ENCODE measurements at regions not wholly inside any gene's neighbourhood (a gene's known extent, or its start where the extent isn't known, plus 50 kb on each side); places are given as distances from the start of the nearest gene placed in this dataset.

DNA sequence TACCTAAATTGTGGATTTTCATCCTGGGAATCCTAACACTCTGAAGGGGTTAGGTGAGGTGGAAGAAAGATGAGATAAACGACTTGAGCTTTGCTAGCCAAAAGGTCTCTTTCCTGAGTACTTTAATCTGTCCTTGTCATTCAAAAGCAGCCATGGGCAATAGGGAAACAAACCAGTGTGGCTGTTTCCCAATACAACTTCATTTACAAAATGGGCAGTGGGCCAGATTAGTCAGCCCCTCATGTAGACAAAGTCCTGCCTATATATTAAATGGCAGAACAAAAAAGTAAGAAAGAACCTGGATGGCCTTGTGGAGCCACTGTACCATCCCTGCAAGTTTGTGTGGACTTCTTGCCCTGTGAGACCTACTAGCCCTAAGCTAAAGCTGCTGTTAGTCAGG lies 51.0 kb upstream of the NFIL3 start:
- no peaks in the 10 kb centered on the region for H3K36me3 ChIP-seq (ENCODE audit: insufficient read depth in 1 of 2, low read depth in 1 of 2)
- DNase-seq (no peak), ATAC-seq (no peak)
- no peak overlapping the region for H3K27ac ChIP-seq
- intact Hi-C loops (cut with DNase I): no loop called here
- 25 to 39% (median 36%) methylated on average over 1 of the region's 1 CpG for WGBS, 3 donors
- H3K27me3 ChIP-seq (ENCODE audit: insufficient read depth in 3 of 3, low read length in 2 of 3): no peaks in the 10 kb centered on the region
- no peaks in the 10 kb centered on the region for H3K9me3 ChIP-seq
- no peak overlapping the region for H3K4me3 ChIP-seq
- TF ChIP-seq, protein P1, sequence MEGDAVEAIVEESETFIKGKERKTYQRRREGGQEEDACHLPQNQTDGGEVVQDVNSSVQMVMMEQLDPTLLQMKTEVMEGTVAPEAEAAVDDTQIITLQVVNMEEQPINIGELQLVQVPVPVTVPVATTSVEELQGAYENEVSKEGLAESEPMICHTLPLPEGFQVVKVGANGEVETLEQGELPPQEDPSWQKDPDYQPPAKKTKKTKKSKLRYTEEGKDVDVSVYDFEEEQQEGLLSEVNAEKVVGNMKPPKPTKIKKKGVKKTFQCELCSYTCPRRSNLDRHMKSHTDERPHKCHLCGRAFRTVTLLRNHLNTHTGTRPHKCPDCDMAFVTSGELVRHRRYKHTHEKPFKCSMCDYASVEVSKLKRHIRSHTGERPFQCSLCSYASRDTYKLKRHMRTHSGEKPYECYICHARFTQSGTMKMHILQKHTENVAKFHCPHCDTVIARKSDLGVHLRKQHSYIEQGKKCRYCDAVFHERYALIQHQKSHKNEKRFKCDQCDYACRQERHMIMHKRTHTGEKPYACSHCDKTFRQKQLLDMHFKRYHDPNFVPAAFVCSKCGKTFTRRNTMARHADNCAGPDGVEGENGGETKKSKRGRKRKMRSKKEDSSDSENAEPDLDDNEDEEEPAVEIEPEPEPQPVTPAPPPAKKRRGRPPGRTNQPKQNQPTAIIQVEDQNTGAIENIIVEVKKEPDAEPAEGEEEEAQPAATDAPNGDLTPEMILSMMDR (IDR thresholded peaks at IDR 0.05): no peak
- H3K4me1 ChIP-seq: no peaks in the 10 kb centered on the region
